ENCODE measurements at regions not wholly inside any gene's neighbourhood (a gene's known extent, or its start where the extent isn't known, plus 50 kb on each side); places are given as distances from the start of the nearest gene placed in this dataset.

DNA sequence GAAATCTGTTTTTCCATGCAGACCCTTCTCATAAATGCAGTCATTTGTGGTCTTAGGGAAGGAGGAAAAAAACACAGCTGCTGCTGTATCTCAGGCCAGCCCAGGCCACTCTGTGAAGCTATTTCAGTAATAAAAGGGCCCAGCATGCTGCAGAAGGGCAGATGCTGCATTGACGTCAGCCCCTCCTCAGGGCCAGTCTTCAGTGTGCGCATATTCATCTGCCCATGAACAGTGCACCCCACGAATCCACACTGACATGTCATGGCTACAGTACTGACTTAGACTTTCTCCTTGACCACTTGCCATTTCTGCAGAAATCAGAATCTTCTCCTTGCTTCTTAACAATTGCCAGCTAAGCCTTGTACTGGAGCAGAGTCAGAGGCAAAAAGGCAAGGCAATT lies 304.7 kb downstream of the GABRG2 start:
- DNase-seq (ENCODE audit: low read depth), result no peak
- H3K4me3 ChIP-seq (ENCODE audit: low read depth, low read length), result no peak overlapping the region
- TF ChIP-seq, protein P1, sequence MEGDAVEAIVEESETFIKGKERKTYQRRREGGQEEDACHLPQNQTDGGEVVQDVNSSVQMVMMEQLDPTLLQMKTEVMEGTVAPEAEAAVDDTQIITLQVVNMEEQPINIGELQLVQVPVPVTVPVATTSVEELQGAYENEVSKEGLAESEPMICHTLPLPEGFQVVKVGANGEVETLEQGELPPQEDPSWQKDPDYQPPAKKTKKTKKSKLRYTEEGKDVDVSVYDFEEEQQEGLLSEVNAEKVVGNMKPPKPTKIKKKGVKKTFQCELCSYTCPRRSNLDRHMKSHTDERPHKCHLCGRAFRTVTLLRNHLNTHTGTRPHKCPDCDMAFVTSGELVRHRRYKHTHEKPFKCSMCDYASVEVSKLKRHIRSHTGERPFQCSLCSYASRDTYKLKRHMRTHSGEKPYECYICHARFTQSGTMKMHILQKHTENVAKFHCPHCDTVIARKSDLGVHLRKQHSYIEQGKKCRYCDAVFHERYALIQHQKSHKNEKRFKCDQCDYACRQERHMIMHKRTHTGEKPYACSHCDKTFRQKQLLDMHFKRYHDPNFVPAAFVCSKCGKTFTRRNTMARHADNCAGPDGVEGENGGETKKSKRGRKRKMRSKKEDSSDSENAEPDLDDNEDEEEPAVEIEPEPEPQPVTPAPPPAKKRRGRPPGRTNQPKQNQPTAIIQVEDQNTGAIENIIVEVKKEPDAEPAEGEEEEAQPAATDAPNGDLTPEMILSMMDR (IDR thresholded peaks at IDR 0.05; ENCODE audit: low read depth, low read length, missing control alignments), result no peak

DNA sequence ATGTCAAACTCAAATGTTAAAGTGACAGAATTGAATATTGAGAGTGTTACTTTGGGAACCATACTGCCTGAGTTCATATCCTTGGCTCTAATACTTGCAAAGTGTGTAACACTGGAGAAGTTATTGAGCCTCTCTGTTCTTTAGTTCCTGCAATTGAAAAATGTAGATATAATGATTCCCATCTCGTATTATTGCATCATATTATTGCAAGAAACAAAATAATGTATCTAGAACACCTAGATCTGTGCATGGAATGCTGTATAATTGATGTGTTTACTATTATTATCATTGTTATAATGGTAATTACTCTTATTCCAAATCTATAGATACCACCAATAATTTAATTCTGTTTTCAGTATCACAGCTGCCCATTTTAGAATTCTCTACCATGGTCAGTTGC lies 310.3 kb downstream of the GABRG2 start:
- TF ChIP-seq, protein P1 (IDR thresholded peaks at IDR 0.05; ENCODE audit: low read depth, low read length, missing control alignments), result no peak
- no peak overlapping the region for H3K4me3 ChIP-seq (ENCODE audit: low read depth, low read length)
- no peak for DNase-seq (ENCODE audit: low read depth)

DNA sequence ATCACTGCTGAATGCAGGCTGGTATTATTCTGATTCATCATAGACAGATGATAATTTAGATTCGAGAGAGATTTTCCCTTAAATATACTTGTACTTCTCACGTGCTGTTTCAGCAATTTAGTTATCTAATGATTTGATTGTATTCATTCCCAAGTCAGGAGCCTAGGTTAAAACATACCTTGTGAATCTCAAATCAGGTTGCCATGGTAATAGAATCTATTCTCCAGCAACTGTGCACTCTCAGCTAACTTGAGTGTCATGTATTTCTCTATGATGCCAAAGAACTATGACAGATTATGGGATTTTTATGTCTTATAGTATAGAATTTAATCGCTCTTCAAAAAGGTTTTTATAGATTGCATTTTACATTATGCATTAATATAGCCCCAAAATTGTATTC lies 315.3 kb downstream of the GABRG2 start:
- no peak for DNase-seq (ENCODE audit: low read depth)
- no peak overlapping the region for H3K4me3 ChIP-seq (ENCODE audit: low read depth, low read length)
- TF ChIP-seq, protein P1 (IDR thresholded peaks at IDR 0.05; ENCODE audit: low read depth, low read length, missing control alignments), result no peak

DNA sequence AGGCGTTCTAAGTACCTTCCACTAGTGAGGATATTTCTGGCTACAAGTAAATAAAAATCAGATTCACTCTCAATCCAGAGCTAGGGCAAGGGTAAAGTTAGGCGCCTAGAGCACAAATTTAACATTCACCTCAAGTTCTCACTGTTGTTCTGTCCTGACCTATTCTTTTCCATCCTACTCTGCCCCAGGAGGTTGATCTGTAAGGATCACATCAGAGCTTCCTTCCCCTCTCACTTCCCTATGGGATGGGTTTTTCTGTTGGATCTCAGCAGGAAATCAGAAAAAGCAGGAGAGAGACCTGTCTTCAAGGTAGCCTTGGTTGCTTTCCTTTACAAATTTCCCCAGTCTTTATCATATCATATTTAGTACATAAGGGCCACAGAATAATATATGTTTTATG lies 316.7 kb downstream of the GABRG2 start:
- DNase-seq (ENCODE audit: low read depth), result no peak
- H3K4me3 ChIP-seq (ENCODE audit: low read depth, low read length), result no peak overlapping the region
- TF ChIP-seq, protein P1 (IDR thresholded peaks at IDR 0.05; ENCODE audit: low read depth, low read length, missing control alignments), result no peak

DNA sequence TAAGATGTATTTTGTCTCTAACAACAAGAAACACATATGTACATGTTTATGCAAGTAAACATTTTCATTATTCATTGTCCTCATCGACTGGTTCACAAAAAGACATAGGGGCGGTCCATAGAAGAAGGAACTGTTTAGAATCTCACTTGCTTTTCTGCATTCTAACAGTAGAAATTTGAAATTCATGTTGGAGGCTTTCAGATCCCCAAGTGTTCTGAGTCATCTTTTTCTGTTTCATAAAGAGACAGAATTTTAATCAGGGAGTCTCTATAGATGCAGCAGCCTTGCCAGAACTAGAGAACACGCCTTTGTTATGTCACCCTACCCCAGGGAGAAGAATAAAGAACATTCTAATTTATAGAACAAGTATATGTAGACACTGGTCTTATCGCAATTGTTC lies 324.3 kb downstream of the GABRG2 start:
- no peak overlapping the region for H3K4me3 ChIP-seq (ENCODE audit: low read depth, low read length)
- TF ChIP-seq, protein P1 (IDR thresholded peaks at IDR 0.05; ENCODE audit: low read depth, low read length, missing control alignments), result no peak
- no peak for DNase-seq (ENCODE audit: low read depth)

DNA sequence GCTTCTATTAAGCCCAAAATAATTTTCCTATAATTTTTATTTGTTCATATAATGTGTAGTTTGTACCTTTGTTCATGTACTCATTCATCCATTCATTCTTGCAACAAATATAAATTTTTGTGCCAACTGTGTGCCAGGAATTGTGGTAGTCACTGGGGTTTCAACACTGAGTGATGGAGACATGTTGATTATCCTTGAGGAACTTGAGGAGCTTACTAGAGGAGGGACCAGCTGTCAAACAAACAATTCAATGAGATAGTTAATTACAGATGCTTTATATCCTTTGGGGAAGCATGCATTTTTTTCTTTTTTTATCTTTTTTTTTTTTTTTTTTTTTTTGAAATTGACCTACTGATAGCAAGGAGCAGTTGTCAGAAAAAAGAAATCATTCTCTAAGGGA lies 324.8 kb downstream of the GABRG2 start:
- no peak overlapping the region for H3K4me3 ChIP-seq (ENCODE audit: low read depth, low read length)
- TF ChIP-seq, protein P1 (IDR thresholded peaks at IDR 0.05; ENCODE audit: low read depth, low read length, missing control alignments), result no peak
- DNase-seq (ENCODE audit: low read depth), result no peak

DNA sequence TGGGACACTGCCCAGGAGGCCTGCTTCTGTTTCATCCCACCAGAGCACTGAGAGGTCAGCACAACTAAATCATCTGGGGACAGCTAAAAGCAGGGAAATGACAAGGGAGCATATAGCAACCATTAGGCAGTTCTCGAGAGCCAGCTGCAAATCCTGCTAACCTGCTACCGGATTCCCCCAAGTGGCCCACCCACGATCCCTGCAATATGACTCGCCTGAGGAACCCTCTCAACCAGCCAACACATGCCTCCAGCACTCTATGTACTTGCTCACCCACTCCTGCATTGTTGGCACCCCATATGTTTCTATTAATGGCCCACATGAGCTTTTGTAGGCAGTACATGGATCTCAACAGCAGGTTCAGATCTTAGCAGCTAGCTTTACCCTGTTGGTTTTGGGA lies 326.0 kb downstream of the GABRG2 start:
- H3K4me3 ChIP-seq (ENCODE audit: low read depth, low read length), result no peak overlapping the region
- TF ChIP-seq, protein P1 (IDR thresholded peaks at IDR 0.05; ENCODE audit: low read depth, low read length, missing control alignments), result no peak
- no peak for DNase-seq (ENCODE audit: low read depth)
